HepG2 (cell line): ENCODE measurements at regions not wholly inside any gene's neighbourhood (a gene's known extent, or its start where the extent isn't known, plus 50 kb on each side); places are given as distances from the start of the nearest gene placed in this dataset.

ENCODE experiments used
- ATAC-seq: fragments of 200-7000 bp; cut with Tn5 transposase; 3 replicates; pipeline ENCODE4 v1.9.1; 2020; ENCODE audit warnings: mild to moderate bottlenecking, moderate library complexity
- BruUV-seq: library from RNA; stranded (reverse); fragments of 400-500 nt; replicated peaks from 2 replicates; lab custom pipeline; 2021; lab: Mats Ljungman, UMichigan
- CTCF ChIA-PET: fragments of 300-600 bp; formaldehyde crosslinking; extraction: SDS; loops from one replicate; lab custom pipeline; 2021; ENCODE audit warnings: low total read pairs, inconsistent platforms, low intra/inter-chr PET ratio; lab: Yijun Ruan, JAX
- POLR2A ChIA-PET: fragments of 350-600 bp; sonication (Branson Sonifier 250); formaldehyde crosslinking; loops from one replicate; lab custom pipeline; 2020; ENCODE audit warnings: antibody characterized with exemption, inconsistent platforms; lab: Yijun Ruan, JAX
- DNase-seq: peaks from one replicate; pipeline ENCODE4 v3.0.0-alpha.2; 2015; ENCODE audit warnings: low spot score
- FAIRE-seq: peaks from 3 replicates; lab custom pipeline; 2011; peaks lifted over from hg19 to GRCh38; lab: Jason Lieb, UNC
- H2AFZ ChIP-seq: one replicate; pipeline ENCODE4 v1.6.1; 2011; ENCODE audit warnings: low read length, inconsistent platforms
- H3K27ac ChIP-seq: fragments of 300-600 bp; 3 replicates; pipeline ENCODE4 v1.8.0; 2011; ENCODE audit warnings: mixed run types, mild to moderate bottlenecking, mixed read lengths, low read length, inconsistent platforms; ENCODE audit not compliant: insufficient read depth; ENCODE audit errors: extremely low read length
- H3K27me3 ChIP-seq, 2 experiments: fragments of 200-600 bp in 1 of 2; 2 replicates in 1 of 2; 3 replicates in 1 of 2; pipeline versions ENCODE4 v1.6.0 to v1.8.0; 2011; ENCODE audit warnings: low read length in 2 of 2, mild to moderate bottlenecking in 2 of 2, moderate library complexity in 2 of 2, inconsistent platforms in 1 of 2; ENCODE audit not compliant: insufficient read depth in 2 of 2, control insufficient read depth in 1 of 2
- H3K36me3 ChIP-seq, 2 experiments: fragments of 200-600 bp in 1 of 2; replicated peaks in 1 of 2; 2 replicates in 1 of 2; 3 replicates in 1 of 2; pipeline versions ENCODE4 v1.5.1 to v1.8.0; 2011; ENCODE audit warnings: low read length in 2 of 2, inconsistent platforms in 1 of 2; ENCODE audit not compliant: insufficient read depth in 2 of 2, control insufficient read depth in 1 of 2
- H3K4me1 ChIP-seq: 2 replicates; pipeline ENCODE4 v1.5.1; 2012; ENCODE audit warnings: low read length, inconsistent platforms; ENCODE audit not compliant: insufficient read depth
- H3K4me2 ChIP-seq: 2 replicates; pipeline ENCODE4 v1.6.0; 2011; ENCODE audit warnings: low read depth, low read length, inconsistent platforms
- H3K4me3 ChIP-seq, 3 experiments: fragments of 200-600 bp in 1 of 3; sonication (generic), shearing (Covaris generic) in 1 of 3; replicated peaks in 1 of 3; 2 replicates each; pipeline ENCODE4 v1.5.1; 2011 to 2016; ENCODE audit warnings: low read length in 3 of 3, inconsistent platforms in 2 of 3, low read depth in 2 of 3, mild to moderate bottlenecking in 2 of 3, control low read depth in 1 of 3, mixed read lengths in 1 of 3; ENCODE audit not compliant: insufficient read depth in 1 of 3
- H3K79me2 ChIP-seq: one replicate; pipeline ENCODE4 v1.6.1; 2011; ENCODE audit warnings: low read length, inconsistent platforms; ENCODE audit not compliant: insufficient read depth
- H3K9ac ChIP-seq: 2 replicates; pipeline ENCODE4 v1.6.0; 2011; ENCODE audit warnings: mild to moderate bottlenecking, low read depth, low read length, inconsistent platforms; ENCODE audit not compliant: insufficient read depth
- H3K9me3 ChIP-seq: 2 replicates; pipeline ENCODE4 v1.5.1; 2012; ENCODE audit warnings: mild to moderate bottlenecking, low read length
- H4K20me1 ChIP-seq: 2 replicates; pipeline ENCODE4 v1.6.0; 2011; ENCODE audit warnings: inconsistent platforms, mild to moderate bottlenecking, low read length, moderate library complexity; ENCODE audit not compliant: insufficient read depth
- MTA1 ChIP-seq: sonication (generic); formaldehyde crosslinking; IDR thresholded peaks from 2 replicates; pipeline ENCODE4 v1.4.0; 2020; ENCODE audit warnings: missing genetic modification reagents, mild to moderate bottlenecking, borderline replicate concordance
- NCOR1 ChIP-seq: fragments of 200-600 bp; sonication (generic); IDR thresholded peaks from 2 replicates; pipeline ENCODE4 v1.7.0; 2017; ENCODE audit warnings: antibody characterized with exemption, low read length, borderline replicate concordance
- ZFP36 ChIP-seq: fragments of 150-350 bp; IDR thresholded peaks from 2 replicates; pipeline ENCODE4 v1.6.1; 2018; ENCODE audit warnings: borderline replicate concordance, low read length, low read depth; ENCODE audit not compliant: partially characterized antibody
- ZNF607 ChIP-seq: sonication (generic); formaldehyde crosslinking; IDR thresholded peaks from 2 replicates; pipeline ENCODE4 v1.5.1; 2020; ENCODE audit warnings: missing genetic modification reagents, mild to moderate bottlenecking, borderline replicate concordance
- ZNF652 ChIP-seq: IDR thresholded peaks from 2 replicates; pipeline ENCODE4 v1.6.1; 2016; ENCODE audit warnings: low read depth, borderline replicate concordance
- WGBS: methylation state at CpG from one replicate; pipeline ENCODE4 v1.1.6; 2017; ENCODE audit warnings: low lambda C conversion rate; 5-methylcytosine and 5-hydroxymethylcytosine counted together
- in situ Hi-C: cut with HindIII; loops from 2 replicates; pipeline ENCODE4 v1.10.0; 2017; ENCODE audit warnings: low pct_unique_long_range_greater_than_20kb; ENCODE audit not compliant: extremely low pct_ligation_motif_present
- intact Hi-C: fragments of 100-400 bp; cut with micrococcal nuclease; formaldehyde crosslinking; loops from one replicate; pipeline ENCODE4 v1.10.0; 2022; ENCODE audit not compliant: unreplicated experiment
- TF ChIP-seq, protein P1 (sequence below): sonication (generic); formaldehyde crosslinking; IDR thresholded peaks from 2 replicates; pipeline ENCODE4 v1.4.0; 2020; ENCODE audit warnings: missing genetic modification reagents, borderline replicate concordance

DNA sequence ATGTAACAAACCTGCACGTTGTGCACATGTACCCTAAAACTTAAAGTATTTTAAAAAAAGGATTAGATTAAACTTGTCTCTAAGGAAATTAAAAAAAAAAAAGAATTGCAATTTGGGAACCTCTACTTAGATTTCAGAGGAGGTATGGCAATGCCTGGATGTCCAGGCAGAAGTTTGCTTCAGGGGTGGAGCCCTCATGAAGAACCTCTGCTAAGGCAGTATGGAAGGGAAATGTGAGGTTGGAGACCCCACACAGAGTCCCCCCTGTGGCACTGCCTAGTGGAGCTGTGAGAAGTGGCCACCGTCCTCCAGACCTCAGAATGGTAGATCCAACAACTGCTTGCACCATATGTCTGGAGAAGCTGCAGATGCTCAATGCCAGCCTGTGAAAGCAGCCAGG, 279.6 kb upstream of the CCDC196 start (continued):
- TF ChIP-seq ZFP36 = no peak
- TF ChIP-seq, all 625 proteins: peak for 0

DNA sequence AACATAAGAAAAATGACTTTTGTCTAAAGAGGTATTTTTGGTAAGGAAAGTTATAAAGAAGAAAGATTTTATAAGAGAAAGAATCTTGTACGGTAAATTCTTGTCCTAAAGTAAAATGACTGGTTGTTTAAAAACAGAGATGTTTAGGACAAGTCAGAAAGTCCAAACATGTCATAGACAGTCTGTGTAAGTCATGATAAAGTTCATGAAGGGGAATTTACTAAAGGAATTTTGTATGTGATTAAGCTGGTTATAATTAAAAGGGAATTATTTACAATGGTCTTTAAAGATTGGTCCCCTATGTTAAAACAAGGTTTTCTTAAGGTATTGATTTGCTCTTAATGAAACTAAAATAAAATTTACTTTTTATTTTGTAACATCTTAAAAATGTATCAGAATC, 269.4 kb upstream of the CCDC196 start:
- Histone ChIP-seq H3K79me2 (no peaks in the 10 kb centered on the region), H3K9me3 (peaks cover 34% of the 10 kb centered on the region), H3K9ac (no peak overlapping the region), H4K20me1 (no peaks in the 10 kb centered on the region), H3K4me3 (no peak overlapping the region), H3K4me1 (no peaks in the 10 kb centered on the region), H3K27ac (no peak overlapping the region), H2AFZ (no peak overlapping the region), H3K4me2 (no peak overlapping the region), H3K36me3 (no peaks in the 10 kb centered on the region), H3K27me3 (no peaks in the 10 kb centered on the region)
- in situ Hi-C loops = no loop called here
- ChIA-PET POLR2A (no interaction called here), CTCF (no interaction called here)
- WGBS = 5% methylated on average over 1 of the region's 1 CpG
- BruUV-seq = no TSS peak
- FAIRE-seq = no peak
- TF ChIP-seq ZNF607 (CRISPR knock-in tag) (no peak), MTA1 (CRISPR knock-in tag) (no peak), NCOR1 (no peak), ZNF652 (CRISPR knock-in tag) (no peak)
- TF ChIP-seq, protein P1, sequence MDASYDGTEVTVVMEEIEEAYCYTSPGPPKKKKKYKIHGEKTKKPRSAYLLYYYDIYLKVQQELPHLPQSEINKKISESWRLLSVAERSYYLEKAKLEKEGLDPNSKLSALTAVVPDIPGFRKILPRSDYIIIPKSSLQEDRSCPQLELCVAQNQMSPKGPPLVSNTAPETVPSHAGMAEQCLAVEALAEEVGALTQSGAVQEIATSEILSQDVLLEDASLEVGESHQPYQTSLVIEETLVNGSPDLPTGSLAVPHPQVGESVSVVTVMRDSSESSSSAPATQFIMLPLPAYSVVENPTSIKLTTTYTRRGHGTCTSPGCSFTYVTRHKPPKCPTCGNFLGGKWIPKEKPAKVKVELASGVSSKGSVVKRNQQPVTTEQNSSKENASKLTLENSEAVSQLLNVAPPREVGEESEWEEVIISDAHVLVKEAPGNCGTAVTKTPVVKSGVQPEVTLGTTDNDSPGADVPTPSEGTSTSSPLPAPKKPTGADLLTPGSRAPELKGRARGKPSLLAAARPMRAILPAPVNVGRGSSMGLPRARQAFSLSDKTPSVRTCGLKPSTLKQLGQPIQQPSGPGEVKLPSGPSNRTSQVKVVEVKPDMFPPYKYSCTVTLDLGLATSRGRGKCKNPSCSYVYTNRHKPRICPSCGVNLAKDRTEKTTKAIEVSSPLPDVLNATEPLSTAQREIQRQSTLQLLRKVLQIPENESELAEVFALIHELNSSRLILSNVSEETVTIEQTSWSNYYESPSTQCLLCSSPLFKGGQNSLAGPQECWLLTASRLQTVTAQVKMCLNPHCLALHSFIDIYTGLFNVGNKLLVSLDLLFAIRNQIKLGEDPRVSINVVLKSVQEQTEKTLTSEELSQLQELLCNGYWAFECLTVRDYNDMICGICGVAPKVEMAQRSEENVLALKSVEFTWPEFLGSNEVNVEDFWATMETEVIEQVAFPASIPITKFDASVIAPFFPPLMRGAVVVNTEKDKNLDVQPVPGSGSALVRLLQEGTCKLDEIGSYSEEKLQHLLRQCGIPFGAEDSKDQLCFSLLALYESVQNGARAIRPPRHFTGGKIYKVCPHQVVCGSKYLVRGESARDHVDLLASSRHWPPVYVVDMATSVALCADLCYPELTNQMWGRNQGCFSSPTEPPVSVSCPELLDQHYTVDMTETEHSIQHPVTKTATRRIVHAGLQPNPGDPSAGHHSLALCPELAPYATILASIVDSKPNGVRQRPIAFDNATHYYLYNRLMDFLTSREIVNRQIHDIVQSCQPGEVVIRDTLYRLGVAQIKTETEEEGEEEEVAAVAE (CRISPR knock-in tag) = no peak
- intact Hi-C loops = no loop called here
- DNase-seq = no peak
- no peak for ATAC-seq
